GM12865 (cell line): ENCODE measurements at regions not wholly inside any gene's neighbourhood (a gene's known extent, or its start where the extent isn't known, plus 50 kb on each side); places are given as distances from the start of the nearest gene placed in this dataset.
"Not testable (repeated sequence)": the region's sequence is repeated elsewhere in the genome, so short reads cannot be mapped to it uniquely, and the experiment has no call there.

Source experiments
- DNase-seq: peaks from one replicate; pipeline ENCODE4 v3.0.0; 2010; ENCODE audit warnings: low read depth
- H3K4me3 ChIP-seq: 2 replicates; pipeline ENCODE4 v1.5.1; 2011; ENCODE audit warnings: mild to moderate bottlenecking, low read depth, low read length, control low read depth
- TF ChIP-seq, protein P1 (sequence below): IDR thresholded peaks from 2 replicates; pipeline ENCODE4 v1.5.1; 2011; ENCODE audit warnings: low read length, control low read depth, low read depth, inconsistent platforms; ENCODE audit not compliant: insufficient read depth; ENCODE audit errors: missing control alignments

- H3K4me3 ChIP-seq = no peak overlapping the region
- no peak for DNase-seq
- TF ChIP-seq, protein P1, sequence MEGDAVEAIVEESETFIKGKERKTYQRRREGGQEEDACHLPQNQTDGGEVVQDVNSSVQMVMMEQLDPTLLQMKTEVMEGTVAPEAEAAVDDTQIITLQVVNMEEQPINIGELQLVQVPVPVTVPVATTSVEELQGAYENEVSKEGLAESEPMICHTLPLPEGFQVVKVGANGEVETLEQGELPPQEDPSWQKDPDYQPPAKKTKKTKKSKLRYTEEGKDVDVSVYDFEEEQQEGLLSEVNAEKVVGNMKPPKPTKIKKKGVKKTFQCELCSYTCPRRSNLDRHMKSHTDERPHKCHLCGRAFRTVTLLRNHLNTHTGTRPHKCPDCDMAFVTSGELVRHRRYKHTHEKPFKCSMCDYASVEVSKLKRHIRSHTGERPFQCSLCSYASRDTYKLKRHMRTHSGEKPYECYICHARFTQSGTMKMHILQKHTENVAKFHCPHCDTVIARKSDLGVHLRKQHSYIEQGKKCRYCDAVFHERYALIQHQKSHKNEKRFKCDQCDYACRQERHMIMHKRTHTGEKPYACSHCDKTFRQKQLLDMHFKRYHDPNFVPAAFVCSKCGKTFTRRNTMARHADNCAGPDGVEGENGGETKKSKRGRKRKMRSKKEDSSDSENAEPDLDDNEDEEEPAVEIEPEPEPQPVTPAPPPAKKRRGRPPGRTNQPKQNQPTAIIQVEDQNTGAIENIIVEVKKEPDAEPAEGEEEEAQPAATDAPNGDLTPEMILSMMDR = no peak
Observed at GRCh38 chr2:17460371-17461086, 57.7 kb downstream of the RAD51AP2 start.

DNA sequence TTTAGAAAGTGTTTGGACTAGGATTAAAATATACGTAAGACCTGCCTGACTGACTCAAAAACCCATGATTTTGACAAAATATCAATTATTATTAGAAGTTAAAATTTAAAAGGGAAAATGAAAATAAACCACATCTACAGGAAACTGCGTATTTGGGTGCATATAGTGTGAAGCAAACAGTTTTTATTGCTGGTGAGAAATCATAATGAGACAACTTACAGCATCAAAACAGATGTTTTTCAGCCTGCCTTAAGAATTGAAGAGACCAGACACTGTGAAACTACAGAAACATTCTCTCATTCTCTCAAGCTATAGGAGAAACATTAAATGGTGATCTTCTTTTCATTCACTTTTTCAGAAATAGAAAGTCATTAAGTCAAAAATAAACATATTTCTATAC is 62.9 kb downstream of the RAD51AP2 start:
- DNase-seq = no peak
- TF ChIP-seq, protein P1 = no peak
- no peak overlapping the region for H3K4me3 ChIP-seq

- DNase-seq, H3K4me3 ChIP-seq: not testable (repeated sequence)
Observed at GRCh38 chr2:17446191-17446590, 72.0 kb downstream of the RAD51AP2 start.

GRCh38 chr2:17445744-17446143 is 72.5 kb downstream of the RAD51AP2 start:
- no peak for DNase-seq
- TF ChIP-seq, protein P1 = no peak

GRCh38 chr2:17442334-17442733 is 75.9 kb downstream of the RAD51AP2 start:
- TF ChIP-seq, protein P1 = no peak
- H3K4me3 ChIP-seq = no peak overlapping the region
- no peak for DNase-seq

More at GRCh38 chr2:17445744-17446143, 72.5 kb downstream of the RAD51AP2 start:
- H3K4me3 ChIP-seq = no peak overlapping the region

DNA sequence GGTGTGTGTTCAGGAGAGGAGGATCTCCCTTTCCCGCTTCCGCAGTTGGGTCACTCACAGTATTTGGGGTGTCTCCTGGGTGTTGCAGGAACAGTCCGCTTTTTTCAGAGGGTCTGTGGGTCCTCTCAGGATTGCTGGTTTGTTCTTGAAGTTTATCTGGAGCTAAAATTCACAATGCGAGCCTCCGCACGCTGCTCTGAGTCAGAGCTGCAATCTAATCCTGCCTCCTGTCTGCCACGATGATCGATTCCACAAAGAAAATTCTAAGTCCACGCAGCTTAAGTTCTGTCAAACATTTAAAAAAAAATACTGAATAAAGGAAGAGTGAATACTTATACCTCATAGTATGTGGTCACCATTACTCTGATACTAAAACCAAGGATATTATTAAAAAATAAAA is 76.5 kb downstream of the RAD51AP2 start:
- TF ChIP-seq, protein P1 = no peak

GRCh38 chr2:17441055-17441771 is 77.0 kb downstream of the RAD51AP2 start:
- H3K4me3 ChIP-seq = no peak overlapping the region
- DNase-seq = no peak

More for the DNA sequence above, 76.5 kb downstream of the RAD51AP2 start:
- DNase-seq = no peak
- no peak overlapping the region for H3K4me3 ChIP-seq

More at GRCh38 chr2:17441055-17441771, 77.0 kb downstream of the RAD51AP2 start:
- TF ChIP-seq, protein P1 = no peak
